HAP-1 (cell line): ENCODE measurements at regions not wholly inside any gene's neighbourhood (a gene's known extent, or its start where the extent isn't known, plus 50 kb on each side); places are given as distances from the start of the nearest gene placed in this dataset.
"Not testable (repeated sequence)": the region's sequence is repeated elsewhere in the genome, so short reads cannot be mapped to it uniquely, and the experiment has no call there.

Experiments used
- DNase-seq, 2 experiments: peaks; one replicate each; pipeline ENCODE4 v3.0.0-alpha.2; 2016 to 2020; ENCODE audit warnings: low spot score in 2 of 2
- H3K27me3 ChIP-seq: fragments of 250-450 bp; sonication (Bioruptor Pico); 2 replicates; pipeline ENCODE4 v1.5.1; 2020; ENCODE audit warnings: low read depth, mild to moderate bottlenecking, moderate library complexity
- H3K36me3 ChIP-seq: fragments of 250-450 bp; sonication (Bioruptor Pico); replicated peaks from 2 replicates; pipeline ENCODE4 v1.5.1; 2020; ENCODE audit warnings: mild to moderate bottlenecking
- H3K4me1 ChIP-seq: fragments of 250-450 bp; sonication (Bioruptor Pico); 2 replicates; pipeline ENCODE4 v1.5.1; 2020; ENCODE audit warnings: mild to moderate bottlenecking
- H3K4me3 ChIP-seq: fragments of 250-450 bp; sonication (Bioruptor Pico); 2 replicates; pipeline ENCODE4 v1.5.1; 2020; ENCODE audit warnings: mild to moderate bottlenecking, moderate library complexity
- H3K9me3 ChIP-seq: fragments of 250-450 bp; sonication (Bioruptor Pico); 2 replicates; pipeline ENCODE4 v1.5.1; 2020; ENCODE audit warnings: mild to moderate bottlenecking, moderate library complexity
- in situ Hi-C: fragments of 300-500 bp; cut with MboI; formaldehyde crosslinking; loops from 3 replicates; pipeline ENCODE4 v1.14.3; 2020; ENCODE audit warnings: low sequenced_read_pairs, inconsistent platforms, mixed read lengths

DNA sequence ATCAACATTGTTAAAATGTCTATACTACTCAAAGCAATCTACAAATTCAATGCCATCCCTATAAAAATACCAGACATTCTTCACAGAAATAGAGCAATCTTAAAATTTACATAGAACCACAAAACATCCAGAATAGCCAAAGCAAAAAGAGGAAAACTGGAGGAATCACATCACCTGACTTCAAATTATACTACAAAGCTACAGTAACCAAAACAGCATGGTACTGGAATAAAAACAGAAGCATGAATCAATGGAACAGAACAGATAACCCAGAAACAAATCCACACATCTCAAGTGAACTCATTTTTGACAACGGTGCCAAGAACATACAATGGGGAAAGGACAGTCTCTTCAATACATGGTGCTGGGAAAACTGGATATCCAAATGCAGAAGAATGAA lies 87.3 kb upstream of the EGFR start:
- no peaks in the 10 kb centered on the region for H3K27me3 ChIP-seq
- no peaks in the 10 kb centered on the region for H3K9me3 ChIP-seq
- no peak for DNase-seq
- no peaks in the 10 kb centered on the region for H3K36me3 ChIP-seq
- in situ Hi-C loops = no loop called here
- H3K4me3 ChIP-seq = no peak overlapping the region
- no peaks in the 10 kb centered on the region for H3K4me1 ChIP-seq

DNA sequence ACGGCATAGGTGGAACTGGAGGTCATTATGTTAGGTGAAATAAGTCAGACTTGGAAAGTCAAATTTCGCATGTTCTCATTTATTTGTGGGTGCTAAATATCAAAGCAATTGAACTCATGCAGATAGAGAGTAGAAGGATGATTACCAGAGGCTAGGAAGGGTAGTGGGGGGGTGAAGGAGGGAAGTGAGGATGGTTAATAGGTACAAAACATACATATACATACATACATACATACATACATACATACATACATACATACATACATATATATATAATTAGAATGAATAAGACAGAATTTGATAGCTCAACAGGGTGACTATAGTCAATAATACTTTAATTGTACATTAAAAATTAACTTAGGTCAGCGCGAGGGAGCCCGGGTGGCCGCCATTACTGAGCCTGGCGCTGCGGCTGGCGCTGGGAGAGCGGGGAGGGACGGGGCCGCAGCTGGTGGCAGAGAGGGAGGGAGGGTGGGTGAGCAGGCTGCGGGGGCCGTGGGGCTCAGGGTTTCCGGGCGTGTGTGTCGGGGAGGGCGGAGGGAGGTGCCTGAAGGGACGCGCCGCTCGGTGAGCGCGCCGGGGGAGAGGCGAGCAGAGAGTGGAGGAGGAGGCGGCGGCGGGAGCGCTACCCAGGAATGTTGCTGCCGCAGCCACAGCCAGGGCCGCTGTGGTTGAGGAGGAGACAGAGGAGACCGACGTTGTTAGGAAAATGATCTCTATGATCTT lies 85.8 kb upstream of the EGFR start:
- no peaks in the 10 kb centered on the region for H3K9me3 ChIP-seq
- no peaks in the 10 kb centered on the region for H3K36me3 ChIP-seq
- in situ Hi-C loops = no loop called here
- H3K4me3 ChIP-seq = peak overlapping the region; percentile 11; the same call in 1 of the 2 replicates
- H3K4me1 ChIP-seq = no peaks in the 10 kb centered on the region
- H3K27me3 ChIP-seq = no peaks in the 10 kb centered on the region
- peak in 1 of 2 experiments; percentile 31 for DNase-seq

DNA sequence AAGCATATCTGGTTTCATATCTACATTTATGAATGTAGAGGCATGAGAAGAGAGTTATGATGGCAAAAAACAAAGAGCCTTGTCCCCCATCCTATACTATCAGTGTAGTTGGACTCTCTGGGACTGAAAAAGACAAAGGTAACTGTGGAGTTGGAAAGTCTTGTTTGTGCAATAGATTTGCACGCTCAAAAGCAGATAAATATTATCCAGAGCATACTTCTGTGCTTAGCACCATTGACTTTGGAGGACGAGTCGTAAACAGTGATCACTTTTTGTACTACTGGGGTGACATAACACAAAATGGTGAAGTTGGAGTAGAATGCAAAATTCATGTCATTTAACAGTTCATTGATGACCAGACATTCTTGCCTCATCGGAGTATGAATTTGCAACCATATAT lies 85.2 kb upstream of the EGFR start:
- in situ Hi-C loops = no loop called here
- DNase-seq = no peak
- H3K27me3 ChIP-seq = no peaks in the 10 kb centered on the region
- H3K9me3 ChIP-seq = no peaks in the 10 kb centered on the region
- no peaks in the 10 kb centered on the region for H3K4me1 ChIP-seq
- H3K4me3 ChIP-seq = no peak overlapping the region
- H3K36me3 ChIP-seq = no peaks in the 10 kb centered on the region

DNA sequence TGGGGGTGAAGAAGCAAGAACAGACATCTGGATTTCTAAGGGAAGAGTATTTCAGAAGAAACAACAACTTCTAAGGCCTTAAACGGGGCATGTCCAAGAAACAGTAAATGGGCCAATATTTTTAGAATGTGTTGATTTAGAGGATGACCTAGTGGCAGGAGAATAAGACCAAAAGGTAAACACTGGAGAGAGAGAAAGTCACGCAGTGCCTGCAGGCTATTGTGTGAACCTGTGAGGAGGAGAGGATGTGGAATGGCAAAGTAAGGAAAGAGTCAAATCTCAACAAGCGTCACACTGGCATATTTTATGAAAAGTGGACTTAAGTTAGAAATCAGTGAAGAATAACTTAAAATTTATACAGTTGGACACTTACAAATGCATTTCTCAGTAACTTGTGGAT lies 78.1 kb upstream of the EGFR start:
- no peak for DNase-seq
- in situ Hi-C loops = no loop called here

DNA sequence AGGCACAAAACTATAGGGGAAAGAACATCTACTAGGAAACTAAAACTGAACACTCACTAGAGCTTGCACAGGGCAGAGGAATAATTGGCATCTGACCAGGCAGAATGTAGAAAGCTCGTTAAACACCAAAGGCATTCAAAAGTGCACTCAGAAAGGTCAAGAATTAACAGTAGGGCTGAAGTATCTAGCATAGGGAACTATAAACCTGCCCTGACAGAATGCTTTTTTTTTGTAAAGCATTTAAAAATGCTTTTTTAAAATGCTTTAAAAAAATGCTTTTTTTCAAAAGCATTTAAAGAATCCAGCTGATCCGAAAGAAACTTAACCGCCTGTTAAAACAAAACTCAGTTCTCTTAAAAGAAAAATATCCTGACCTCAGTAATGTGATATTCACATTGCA lies 74.6 kb upstream of the EGFR start:
- no peak for DNase-seq
- H3K4me3 ChIP-seq = no peak overlapping the region
- H3K9me3 ChIP-seq = no peaks in the 10 kb centered on the region
- no peaks in the 10 kb centered on the region for H3K36me3 ChIP-seq
- in situ Hi-C loops = no loop called here
- no peaks in the 10 kb centered on the region for H3K4me1 ChIP-seq
- H3K27me3 ChIP-seq = no peaks in the 10 kb centered on the region

More for the DNA sequence above, 78.1 kb upstream of the EGFR start:
- Histone ChIP-seq H3K4me1 (no peaks in the 10 kb centered on the region), H3K27me3 (no peaks in the 10 kb centered on the region), H3K9me3 (no peaks in the 10 kb centered on the region), H3K4me3 (no peak overlapping the region), H3K36me3 (no peaks in the 10 kb centered on the region)

DNA sequence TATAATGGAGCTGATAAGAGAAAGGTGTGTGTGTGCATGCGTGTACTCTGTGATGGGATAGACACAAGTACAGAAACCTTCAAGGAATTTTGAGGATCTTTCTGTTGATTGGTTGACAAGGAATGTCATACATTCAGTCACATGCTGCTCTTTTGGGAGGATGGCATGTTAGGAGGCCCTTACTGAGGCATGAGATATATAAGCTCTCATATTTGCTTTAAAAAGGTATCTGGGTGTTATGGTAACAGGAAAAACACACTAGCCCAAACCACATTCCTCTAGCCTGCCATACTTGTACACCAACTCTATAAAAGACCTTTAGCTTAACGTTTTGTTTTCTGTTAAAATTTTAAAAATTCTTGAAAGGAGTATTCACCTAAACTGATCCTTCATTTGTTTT lies 72.5 kb upstream of the EGFR start:
- DNase-seq = no peak
- no peaks in the 10 kb centered on the region for H3K4me1 ChIP-seq
- no peak overlapping the region for H3K4me3 ChIP-seq
- in situ Hi-C loops = no loop called here
- no peaks in the 10 kb centered on the region for H3K27me3 ChIP-seq
- no peaks in the 10 kb centered on the region for H3K9me3 ChIP-seq
- H3K36me3 ChIP-seq = no peaks in the 10 kb centered on the region

DNA sequence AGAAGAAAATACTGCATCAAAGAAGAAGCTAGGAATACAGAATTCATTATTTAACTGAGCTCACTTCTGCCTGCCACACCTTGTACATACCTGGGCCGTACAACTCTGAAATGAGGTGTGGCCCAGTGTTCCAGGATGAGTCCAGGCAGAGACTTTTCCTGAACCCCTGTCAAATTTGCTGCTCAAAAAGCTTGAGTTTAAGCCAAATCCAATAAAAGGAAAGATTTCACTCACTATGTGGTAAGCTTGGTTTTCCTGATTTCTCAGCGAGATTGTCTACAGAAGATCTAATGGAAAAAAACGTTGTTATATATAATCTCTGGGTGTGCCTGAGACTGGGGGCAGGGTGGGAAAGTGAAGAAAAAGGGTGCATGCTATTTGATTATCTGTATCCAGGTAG lies 72.1 kb upstream of the EGFR start:
- in situ Hi-C loops = no loop called here
- Histone ChIP-seq H3K4me3 (no peak overlapping the region), H3K27me3 (no peaks in the 10 kb centered on the region), H3K36me3 (no peaks in the 10 kb centered on the region), H3K4me1 (no peaks in the 10 kb centered on the region), H3K9me3 (no peaks in the 10 kb centered on the region)
- DNase-seq = no peak

DNA sequence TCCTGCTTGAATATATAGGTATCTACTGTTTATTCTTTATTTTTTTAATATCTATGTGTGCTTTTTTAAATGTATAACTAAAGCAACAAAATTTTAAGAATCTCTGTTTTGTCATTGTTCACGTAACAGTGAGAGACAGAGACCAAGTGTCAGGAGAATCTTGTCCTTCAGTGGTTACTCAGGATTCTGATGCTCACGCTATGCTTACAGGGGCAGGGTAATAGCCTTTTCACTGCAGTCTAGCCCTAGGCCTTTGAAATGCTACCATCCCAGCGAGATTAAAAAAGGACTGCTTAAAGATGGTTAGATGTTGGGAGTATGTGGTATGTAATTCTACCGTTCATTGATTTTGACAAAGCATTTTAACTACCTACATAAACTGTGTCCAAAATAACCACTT lies 71.6 kb upstream of the EGFR start:
- no peak for DNase-seq
- in situ Hi-C loops = no loop called here

DNA sequence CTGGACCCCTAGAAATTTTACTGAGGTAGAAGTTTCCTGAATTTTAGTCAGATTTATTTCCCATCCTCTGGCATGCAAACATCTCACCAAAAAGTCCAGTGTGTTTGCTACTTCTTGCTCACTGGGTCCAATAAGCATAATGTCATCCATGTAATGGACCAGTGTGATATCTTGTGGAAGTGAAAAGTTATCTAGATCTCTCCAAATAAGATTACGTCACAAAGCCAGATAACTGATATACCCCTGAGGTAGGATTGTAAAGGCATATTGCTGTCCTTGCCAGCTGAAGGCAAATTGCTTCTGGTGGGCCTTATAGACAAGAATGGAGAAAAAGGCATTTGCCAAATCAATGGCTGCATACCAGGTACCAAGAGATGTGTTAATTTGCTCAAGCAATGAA lies 69.3 kb upstream of the EGFR start:
- DNase-seq, H3K27me3 ChIP-seq, in situ Hi-C loops, H3K4me3 ChIP-seq, H3K36me3 ChIP-seq, H3K4me1 ChIP-seq, H3K9me3 ChIP-seq: not testable (repeated sequence)

More for the DNA sequence above, 71.6 kb upstream of the EGFR start:
- H3K27me3 ChIP-seq = no peaks in the 10 kb centered on the region
- H3K9me3 ChIP-seq = no peaks in the 10 kb centered on the region
- H3K4me3 ChIP-seq = no peak overlapping the region
- no peaks in the 10 kb centered on the region for H3K4me1 ChIP-seq
- no peaks in the 10 kb centered on the region for H3K36me3 ChIP-seq

DNA sequence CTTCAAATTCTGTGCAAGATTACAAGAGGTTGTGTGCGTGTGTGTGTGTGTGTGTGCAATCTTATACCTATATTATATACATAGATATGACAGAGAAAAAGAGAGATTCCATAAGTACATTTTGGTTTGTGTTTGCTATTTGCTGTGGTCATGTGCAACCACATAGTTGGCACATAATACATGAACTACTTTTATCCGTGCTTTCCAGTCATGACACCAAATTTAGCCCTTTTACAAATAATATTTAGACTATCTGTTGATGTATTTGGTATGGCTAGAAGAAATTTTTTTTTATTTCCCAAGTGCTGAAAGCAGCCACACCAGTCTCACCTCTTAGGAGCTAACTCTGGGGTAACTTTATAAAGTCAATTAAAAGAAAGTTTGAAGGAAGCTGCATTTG lies 63.5 kb upstream of the EGFR start:
- no peaks in the 10 kb centered on the region for H3K36me3 ChIP-seq
- no peaks in the 10 kb centered on the region for H3K4me1 ChIP-seq
- no peaks in the 10 kb centered on the region for H3K9me3 ChIP-seq
- no peak for DNase-seq
- in situ Hi-C loops = no loop called here
- H3K27me3 ChIP-seq = no peaks in the 10 kb centered on the region
- H3K4me3 ChIP-seq = no peak overlapping the region

DNA sequence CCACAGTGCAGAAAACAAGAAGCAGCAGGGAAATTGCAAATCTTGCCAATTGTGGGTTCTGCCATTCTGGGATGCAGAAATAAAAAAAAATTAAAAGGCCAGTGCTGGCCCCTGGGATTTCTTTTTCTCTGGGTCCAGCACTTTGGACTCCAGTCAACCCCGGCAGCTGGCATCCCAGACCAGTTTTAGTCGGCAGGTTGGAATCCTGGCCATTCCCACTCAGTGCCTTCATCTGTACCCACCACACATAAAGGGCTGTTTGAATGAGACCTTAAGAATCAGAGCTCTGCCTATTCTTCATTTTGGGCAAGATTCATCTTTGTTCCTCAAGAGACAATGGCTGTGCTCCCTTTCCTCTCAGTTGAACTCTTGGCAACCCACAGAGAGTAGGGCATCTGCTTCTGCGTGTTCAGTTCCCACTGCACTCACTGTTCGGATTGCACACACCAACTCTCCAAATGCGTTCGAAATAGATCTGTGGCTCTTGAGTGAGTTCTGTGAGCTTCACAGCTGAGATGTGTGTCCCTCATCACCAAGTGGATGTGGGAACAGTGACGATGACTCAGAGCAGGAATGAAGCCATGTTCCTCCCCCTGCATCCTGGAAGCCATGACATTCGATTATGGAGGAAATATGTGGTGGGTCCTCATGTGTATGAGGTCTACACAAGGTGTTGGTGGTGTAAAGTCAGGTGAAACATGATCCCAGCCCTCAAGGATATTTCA lies 63.0 kb upstream of the EGFR start:
- no peak for DNase-seq
- Histone ChIP-seq H3K9me3 (no peaks in the 10 kb centered on the region), H3K36me3 (no peaks in the 10 kb centered on the region), H3K4me3 (no peak overlapping the region), H3K4me1 (no peaks in the 10 kb centered on the region), H3K27me3 (no peaks in the 10 kb centered on the region)
- in situ Hi-C loops = no loop called here

DNA sequence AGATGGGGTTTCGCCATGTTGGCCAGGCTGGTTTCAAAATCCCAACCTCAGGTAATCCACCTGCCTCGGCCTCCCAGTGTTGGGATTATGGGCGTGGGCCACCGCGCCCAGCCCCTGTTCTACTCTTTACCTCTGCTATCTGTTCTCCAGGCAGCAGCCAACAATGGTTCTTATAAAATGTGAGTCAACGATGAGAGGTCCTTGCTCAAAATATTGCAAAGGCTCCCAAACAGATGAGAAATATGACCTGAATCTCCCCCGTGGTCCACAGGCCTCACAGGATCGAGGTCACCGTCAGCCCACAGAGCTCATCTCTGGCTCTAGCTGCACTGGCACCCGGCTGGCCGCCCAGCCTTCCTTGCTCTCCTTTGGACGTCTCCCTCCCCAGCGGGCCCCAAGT lies 62.0 kb upstream of the EGFR start:
- H3K9me3 ChIP-seq = no peaks in the 10 kb centered on the region
- H3K27me3 ChIP-seq = no peaks in the 10 kb centered on the region
- no peaks in the 10 kb centered on the region for H3K4me1 ChIP-seq
- in situ Hi-C loops = no loop called here
- no peak overlapping the region for H3K4me3 ChIP-seq
- no peak for DNase-seq
- no peaks in the 10 kb centered on the region for H3K36me3 ChIP-seq

DNA sequence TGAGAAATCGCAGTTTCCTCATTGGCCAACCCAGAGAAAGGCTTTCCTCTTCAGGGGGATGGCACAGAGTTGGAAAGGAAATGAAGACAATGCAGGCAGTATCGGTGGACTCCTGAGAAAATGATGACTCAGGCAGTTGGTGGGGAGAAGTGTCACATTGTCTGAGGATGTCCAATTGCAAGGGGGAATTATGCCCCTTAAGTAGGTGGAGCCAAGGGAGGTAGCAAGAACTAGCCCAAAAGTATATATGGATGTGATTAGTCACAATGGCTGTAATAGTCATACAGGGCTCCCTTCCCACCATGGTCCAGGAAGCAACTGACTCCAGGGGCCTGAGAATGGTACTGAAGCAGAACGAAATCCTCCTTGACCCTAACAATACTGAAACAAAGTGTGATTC lies 58.3 kb upstream of the EGFR start:
- Histone ChIP-seq H3K4me1 (no peaks in the 10 kb centered on the region), H3K9me3 (no peaks in the 10 kb centered on the region), H3K36me3 (no peaks in the 10 kb centered on the region), H3K27me3 (no peaks in the 10 kb centered on the region), H3K4me3 (no peak overlapping the region)
- no peak for DNase-seq
- in situ Hi-C loops = no loop called here

DNA sequence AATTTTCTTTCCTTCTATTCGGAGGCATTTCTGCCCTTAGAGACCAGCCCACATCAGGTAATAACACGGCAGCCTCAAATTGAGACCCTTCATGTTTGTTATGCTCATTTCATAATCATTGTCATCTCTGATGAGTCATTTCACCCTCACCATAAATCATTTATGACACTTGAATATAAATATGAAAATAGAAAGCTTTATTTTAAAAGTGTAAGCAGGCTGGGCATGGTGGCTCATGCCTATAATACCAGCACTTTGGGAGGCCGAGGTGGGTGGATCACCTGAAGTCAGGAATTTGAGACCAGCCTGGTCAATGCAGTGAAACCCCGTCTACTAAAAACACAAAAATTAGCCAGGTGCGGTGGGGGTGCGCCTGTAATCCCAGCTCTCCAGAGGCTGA lies 57.4 kb upstream of the EGFR start:
- in situ Hi-C loops = no loop called here
- Histone ChIP-seq H3K4me1 (no peaks in the 10 kb centered on the region), H3K36me3 (no peaks in the 10 kb centered on the region), H3K4me3 (no peak overlapping the region), H3K27me3 (no peaks in the 10 kb centered on the region), H3K9me3 (no peaks in the 10 kb centered on the region)
- no peak for DNase-seq
